ENCODE measurements at regions not wholly inside any gene's neighbourhood (a gene's known extent, or its start where the extent isn't known, plus 50 kb on each side); places are given as distances from the start of the nearest gene placed in this dataset.

- no peak for DNase-seq (ENCODE audit: extremely low spot score)
- intact Hi-C loops (cut with DNase I), result no loop called here
- Histone ChIP-seq H3K27me3 (no peaks in the 10 kb centered on the region), H3K4me3 (no peak overlapping the region), H3K27ac (replicated peaks in 1 of 4) (no peak overlapping the region), H3K9me3 (no peaks in the 10 kb centered on the region), H3K36me3 (no peaks in the 10 kb centered on the region), H3K4me1 (peaks cover 0 to 6% (median 5%) of the 10 kb centered on the region in 4 donors)
- WGBS, result 89% methylated on average over 5 of the region's 8 CpGs
- TF ChIP-seq POLR2A (IDR thresholded peaks at IDR 0.05; ENCODE audit: low read depth) (no peak), CTCF (IDR thresholded peaks at IDR 0.05) (no peak), EP300 (IDR thresholded peaks at IDR 0.05) (no peak), POLR2AphosphoS5 (IDR thresholded peaks at IDR 0.05) (no peak)
Observed at GRCh38 chr12:105754313-105754712, 384.4 kb downstream of the NUAK1 start.

- TF ChIP-seq EP300 (IDR thresholded peaks at IDR 0.05), result no peak
- TF ChIP-seq CTCF (IDR thresholded peaks at IDR 0.05), result no peak
- peaks cover 0 to 9% (median 4%) of the 10 kb centered on the region in 4 donors for H3K4me1 ChIP-seq
- no peak overlapping the region for H3K4me3 ChIP-seq
- no peak for DNase-seq (ENCODE audit: extremely low spot score)
- no peaks in the 10 kb centered on the region for H3K36me3 ChIP-seq
- no peaks in the 10 kb centered on the region for H3K9me3 ChIP-seq
- intact Hi-C loops (cut with DNase I), result no loop called here
- WGBS, result 73% methylated on average over 4 of the region's 4 CpGs
- H3K27ac ChIP-seq (replicated peaks in 1 of 4), result no peak overlapping the region
- no peaks in the 10 kb centered on the region for H3K27me3 ChIP-seq
Observed at GRCh38 chr12:105756961-105757360, 381.8 kb downstream of the NUAK1 start.

DNA sequence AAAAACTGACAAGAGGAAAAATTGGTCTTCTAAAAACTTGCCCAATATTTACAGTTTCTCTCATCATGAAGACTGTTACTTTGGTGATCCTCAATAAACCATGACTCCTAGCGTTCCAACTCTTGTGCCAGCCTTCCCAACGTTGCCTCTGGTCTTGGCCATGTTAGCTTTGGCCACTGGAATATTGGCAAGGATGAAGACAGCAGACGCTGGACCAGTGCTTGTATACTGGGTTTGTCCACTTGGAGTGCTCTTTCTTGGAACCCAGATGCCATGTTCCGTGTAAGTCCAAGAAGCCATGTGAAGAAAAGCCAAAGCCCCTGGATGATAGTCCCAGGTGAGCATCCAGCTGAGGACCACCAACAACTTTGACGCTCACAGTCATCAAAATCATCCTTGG lies 379.6 kb downstream of the NUAK1 start:
- intact Hi-C loops (cut with DNase I), result no loop called here
- no peaks in the 10 kb centered on the region for H3K27me3 ChIP-seq
- DNase-seq (ENCODE audit: extremely low spot score), result no peak
- TF ChIP-seq EP300 (IDR thresholded peaks at IDR 0.05) (no peak), CTCF (IDR thresholded peaks at IDR 0.05) (no peak), POLR2A (IDR thresholded peaks at IDR 0.05; ENCODE audit: low read depth) (no peak), POLR2AphosphoS5 (IDR thresholded peaks at IDR 0.05) (no peak)
- no peak overlapping the region for H3K4me3 ChIP-seq
- no peak overlapping the region for H3K27ac ChIP-seq (replicated peaks in 1 of 4)
- no peaks in the 10 kb centered on the region for H3K9me3 ChIP-seq
- H3K4me1 ChIP-seq, result peaks cover 0 to 9% (median 4%) of the 10 kb centered on the region in 4 donors
- WGBS, result 75% methylated on average over 5 of the region's 5 CpGs
- H3K36me3 ChIP-seq, result no peaks in the 10 kb centered on the region

DNA sequence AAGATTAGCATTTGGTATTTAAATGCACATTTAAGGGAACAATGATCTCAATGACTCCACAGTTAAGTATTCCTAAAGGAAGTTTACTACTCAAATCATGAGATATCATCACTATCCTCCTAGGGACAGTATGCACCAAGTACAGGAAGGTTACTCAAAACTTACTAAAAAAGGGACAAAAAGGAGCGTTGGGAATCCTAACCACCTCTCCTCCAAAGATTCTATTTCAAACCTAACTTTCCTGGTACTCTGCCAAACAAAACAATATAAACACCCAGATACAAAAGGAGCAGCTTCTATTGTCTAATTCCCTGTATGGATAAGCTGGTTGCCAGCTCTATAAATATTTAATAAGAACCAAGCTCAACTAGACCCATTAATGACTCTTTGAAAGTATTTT lies 377.7 kb downstream of the NUAK1 start:
- Histone ChIP-seq H3K9me3 (no peaks in the 10 kb centered on the region), H3K4me1 (peaks cover 0 to 9% (median 4%) of the 10 kb centered on the region in 4 donors), H3K4me3 (no peak overlapping the region), H3K27me3 (no peaks in the 10 kb centered on the region), H3K36me3 (no peaks in the 10 kb centered on the region), H3K27ac (replicated peaks in 1 of 4) (no peak overlapping the region)
- no peak for DNase-seq (ENCODE audit: extremely low spot score)
- no peak for TF ChIP-seq EP300 (IDR thresholded peaks at IDR 0.05)
- no peak for TF ChIP-seq POLR2AphosphoS5 (IDR thresholded peaks at IDR 0.05)
- TF ChIP-seq CTCF (IDR thresholded peaks at IDR 0.05), result no peak
- TF ChIP-seq POLR2A (IDR thresholded peaks at IDR 0.05; ENCODE audit: low read depth), result no peak
- intact Hi-C loops (cut with DNase I), result no loop called here
- 17% methylated on average over 1 of the region's 1 CpG for WGBS

DNA sequence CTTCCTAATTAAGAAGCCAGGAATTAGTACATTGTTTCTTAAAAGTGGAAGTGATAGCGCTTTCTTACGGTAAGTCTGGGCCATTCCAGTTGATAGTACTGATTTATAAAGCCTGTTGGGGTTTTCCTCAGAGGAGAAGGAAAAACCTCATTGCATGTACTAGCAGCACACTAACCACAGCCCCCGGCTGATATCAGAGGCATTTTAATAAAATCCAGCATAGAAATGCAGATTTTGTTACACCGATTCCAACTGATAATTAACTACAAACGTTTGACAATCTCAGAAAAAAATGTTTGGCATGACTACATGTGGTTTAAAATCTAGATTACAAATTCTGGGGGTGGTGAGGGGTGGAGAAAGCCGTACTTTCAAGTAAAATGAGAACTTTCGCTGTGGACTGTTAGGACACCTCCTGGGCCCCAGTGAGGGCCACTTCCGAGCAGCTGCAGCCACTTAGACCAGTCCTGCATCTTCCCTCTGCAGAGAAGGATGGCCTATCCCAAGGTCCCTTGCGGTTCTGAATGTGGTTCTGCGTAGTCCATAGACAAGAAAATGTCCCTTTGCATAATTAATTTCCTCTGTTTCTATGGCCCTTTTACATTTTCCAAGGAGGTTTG lies 374.4 kb downstream of the NUAK1 start:
- Histone ChIP-seq H3K27ac (replicated peaks in 1 of 4) (no peak overlapping the region), H3K27me3 (no peaks in the 10 kb centered on the region), H3K4me1 (peaks cover 0 to 9% (median 4%) of the 10 kb centered on the region in 4 donors), H3K4me3 (no peak overlapping the region), H3K36me3 (no peaks in the 10 kb centered on the region), H3K9me3 (no peaks in the 10 kb centered on the region)
- no peak for TF ChIP-seq CTCF (IDR thresholded peaks at IDR 0.05)
- no peak for TF ChIP-seq EP300 (IDR thresholded peaks at IDR 0.05)
- TF ChIP-seq POLR2AphosphoS5 (IDR thresholded peaks at IDR 0.05), result no peak
- TF ChIP-seq POLR2A (IDR thresholded peaks at IDR 0.05; ENCODE audit: low read depth), result no peak
- no peak for DNase-seq (ENCODE audit: extremely low spot score)
- 82% methylated on average over 10 of the region's 10 CpGs for WGBS
- intact Hi-C loops (cut with DNase I), result no loop called here

Measured in esophagus muscularis mucosa (tissue), 4 donors.